NCI-H1694 treated with DMSO at 0.1 percent for 48 hours (cell line): ENCODE measurements at regions not wholly inside any gene's neighbourhood (a gene's known extent, or its start where the extent isn't known, plus 50 kb on each side); places are given as distances from the start of the nearest gene placed in this dataset.

Experiments
- DNase-seq: peaks from one replicate; lab custom pipeline; 2025; lab: John Stamatoyannopoulos, UW

GRCh38 chr7:52897288-52897687, 138.1 kb upstream of the POM121L12 start:
- DNase-seq: no peak

GRCh38 chr7:52877240-52877639, 158.2 kb upstream of the POM121L12 start:
- no peak for DNase-seq

- no peak for DNase-seq
These were observed 159.0 kb upstream of the POM121L12 start for GRCh38 chr7:52876402-52876801.

- no peak for DNase-seq
These were observed 171.8 kb upstream of the POM121L12 start for GRCh38 chr7:52863652-52864051.

- DNase-seq: no peak
These were observed 173.1 kb upstream of the POM121L12 start for GRCh38 chr7:52862321-52862720.

GRCh38 chr7:52857367-52857766, 178.1 kb upstream of the POM121L12 start:
- no peak for DNase-seq

GRCh38 chr7:52854681-52855080, 180.8 kb upstream of the POM121L12 start:
- no peak for DNase-seq

- DNase-seq: no peak
These were observed 183.9 kb upstream of the POM121L12 start for GRCh38 chr7:52851547-52851946.

GRCh38 chr7:52843436-52843835, 192.0 kb upstream of the POM121L12 start:
- no peak for DNase-seq

GRCh38 chr7:52842202-52842900, 193.1 kb upstream of the POM121L12 start:
- DNase-seq: no peak

GRCh38 chr7:52838981-52839411, 196.4 kb upstream of the POM121L12 start:
- DNase-seq: no peak

- DNase-seq: no peak
These were observed 204.1 kb upstream of the POM121L12 start for GRCh38 chr7:52831321-52831720.

- DNase-seq: no peak
These were observed 204.6 kb upstream of the POM121L12 start for GRCh38 chr7:52830801-52831200.

- no peak for DNase-seq
These were observed 208.7 kb upstream of the POM121L12 start for GRCh38 chr7:52826515-52827265.

GRCh38 chr7:52825611-52826010, 209.8 kb upstream of the POM121L12 start:
- DNase-seq: no peak

GRCh38 chr7:52811537-52811936, 223.9 kb upstream of the POM121L12 start:
- DNase-seq: no peak

- DNase-seq: no peak
These were observed 235.6 kb upstream of the POM121L12 start for GRCh38 chr7:52799817-52800216.

- DNase-seq: no peak
These were observed 237.6 kb upstream of the POM121L12 start for GRCh38 chr7:52797801-52798200.

GRCh38 chr7:52794621-52795020, 240.8 kb upstream of the POM121L12 start:
- no peak for DNase-seq

GRCh38 chr7:52791176-52791700, 244.2 kb upstream of the POM121L12 start:
- no peak for DNase-seq

GRCh38 chr7:52786174-52786573, 249.3 kb upstream of the POM121L12 start:
- no peak for DNase-seq

- DNase-seq: no peak
These were observed 253.1 kb upstream of the POM121L12 start for GRCh38 chr7:52782348-52782747.

GRCh38 chr7:52781250-52781649, 254.2 kb upstream of the POM121L12 start:
- DNase-seq: no peak
